MV-4-11 (cell line): ENCODE measurements at regions not wholly inside any gene's neighbourhood (a gene's known extent, or its start where the extent isn't known, plus 50 kb on each side); places are given as distances from the start of the nearest gene placed in this dataset.
"Not testable (repeated sequence)": the region's sequence is repeated elsewhere in the genome, so short reads cannot be mapped to it uniquely, and the experiment has no call there.

Source experiments
- DNase-seq: peaks from one replicate; lab custom pipeline; 2025; lab: John Stamatoyannopoulos, UW

GRCh38 chr9:87041553-87042235, 94.4 kb upstream of the GAS1 start:
- not testable (repeated sequence) for DNase-seq

- DNase-seq: not testable (repeated sequence)
These were observed 102.8 kb upstream of the GAS1 start for GRCh38 chr9:87049929-87050608.

GRCh38 chr9:87054999-87055686, 107.8 kb upstream of the GAS1 start:
- no peak for DNase-seq

- DNase-seq: no peak
These were observed 112.5 kb upstream of the GAS1 start for GRCh38 chr9:87059772-87060171.

- no peak for DNase-seq
These were observed 115.4 kb upstream of the GAS1 start for GRCh38 chr9:87062746-87063145.

GRCh38 chr9:87063246-87063645, 115.9 kb upstream of the GAS1 start:
- DNase-seq: no peak

GRCh38 chr9:87063871-87064270, 116.6 kb upstream of the GAS1 start:
- DNase-seq: no peak

- DNase-seq: no peak
These were observed 117.0 kb upstream of the GAS1 start for GRCh38 chr9:87064311-87064710.

- DNase-seq: no peak
These were observed 118.7 kb upstream of the GAS1 start for GRCh38 chr9:87065981-87066380.

GRCh38 chr9:87067426-87067825, 120.1 kb upstream of the GAS1 start:
- DNase-seq: no peak

- DNase-seq: no peak
These were observed 121.0 kb upstream of the GAS1 start for GRCh38 chr9:87068177-87068840.

- peak; percentile 92 for DNase-seq
These were observed 122.4 kb upstream of the GAS1 start for GRCh38 chr9:87069690-87070089.

- no peak for DNase-seq
These were observed 123.0 kb upstream of the GAS1 start for GRCh38 chr9:87070336-87070735.

GRCh38 chr9:87071473-87071872, 124.2 kb upstream of the GAS1 start:
- no peak for DNase-seq

- no peak for DNase-seq
These were observed 126.4 kb upstream of the GAS1 start for GRCh38 chr9:87073692-87074091.

GRCh38 chr9:87075537-87075936, 128.2 kb upstream of the GAS1 start:
- no peak for DNase-seq

- DNase-seq: no peak
These were observed 129.5 kb upstream of the GAS1 start for GRCh38 chr9:87076825-87077224.

- DNase-seq: no peak
These were observed 130.7 kb upstream of the GAS1 start for GRCh38 chr9:87077986-87078385.

- DNase-seq: no peak
These were observed 133.4 kb upstream of the GAS1 start for GRCh38 chr9:87080512-87081264.

GRCh38 chr9:87081503-87081902, 134.2 kb upstream of the GAS1 start:
- no peak for DNase-seq

- no peak for DNase-seq
These were observed 136.7 kb upstream of the GAS1 start for GRCh38 chr9:87083986-87084385.

- no peak for DNase-seq
These were observed 137.1 kb upstream of the GAS1 start for GRCh38 chr9:87084407-87084806.
